ENCODE measurements at regions not wholly inside any gene's neighbourhood (a gene's known extent, or its start where the extent isn't known, plus 50 kb on each side); places are given as distances from the start of the nearest gene placed in this dataset.

- TF ChIP-seq CTCF (IDR thresholded peaks at IDR 0.05) (no peak), POLR2AphosphoS5 (IDR thresholded peaks at IDR 0.05) (no peak), POLR2A (IDR thresholded peaks at IDR 0.05) (no peak)
Measured at GRCh38 chr16:59122262-59122537, 388.1 kb upstream of the GOT2 start.

Data from prostate gland (tissue), 2 donors.